ENCODE measurements at regions not wholly inside any gene's neighbourhood (a gene's known extent, or its start where the extent isn't known, plus 50 kb on each side); places are given as distances from the start of the nearest gene placed in this dataset.

GRCh38 chr6:66369407-66369806 is 662.4 kb upstream of the EYS start:
- H3K9me3 Mint-ChIP-seq (ENCODE audit: low read depth, unreplicated experiment) = peaks cover 15% of the 10 kb centered on the region
- H3K36me3 Mint-ChIP-seq (ENCODE audit: insufficient read depth, unreplicated experiment) = no peaks in the 10 kb centered on the region
- intact Hi-C loops (cut with micrococcal nuclease; ENCODE audit: unreplicated experiment) = no loop called here
- no peak overlapping the region for H3K4me3 Mint-ChIP-seq (ENCODE audit: low read depth, unreplicated experiment)
- no peak for TF ChIP-seq CTCF (IDR thresholded peaks at IDR 0.05; ENCODE audit: unreplicated experiment)
- H3K4me1 Mint-ChIP-seq (ENCODE audit: low read depth, unreplicated experiment) = no peaks in the 10 kb centered on the region
- CTCF ChIA-PET = interaction anchor here (0.7 kb wide), 1 partner anchor 1611 kb away, joined by 3 read pairs; no protein-coding TSS in a partner anchor
- no peak for DNase-seq
- no TSS peak for BruUV-seq (replicated peaks)
- no peak overlapping the region for H3K27ac Mint-ChIP-seq (ENCODE audit: unreplicated experiment)
- no peaks in the 10 kb centered on the region for H3K27me3 Mint-ChIP-seq (ENCODE audit: unreplicated experiment)

- intact Hi-C loops (cut with micrococcal nuclease; ENCODE audit: unreplicated experiment) = no loop called here
- TF ChIP-seq CTCF (IDR thresholded peaks at IDR 0.05; ENCODE audit: unreplicated experiment) = no peak
- CTCF ChIA-PET = no interaction called here
- DNase-seq = no peak
- no TSS peak for BruUV-seq (replicated peaks)
- Mint-ChIP-seq H3K27me3 (ENCODE audit: unreplicated experiment) (no peaks in the 10 kb centered on the region), H3K4me3 (ENCODE audit: low read depth, unreplicated experiment) (no peak overlapping the region), H3K4me1 (ENCODE audit: low read depth, unreplicated experiment) (no peaks in the 10 kb centered on the region), H3K36me3 (ENCODE audit: insufficient read depth, unreplicated experiment) (no peaks in the 10 kb centered on the region), H3K9me3 (ENCODE audit: low read depth, unreplicated experiment) (no peaks in the 10 kb centered on the region), H3K27ac (ENCODE audit: unreplicated experiment) (no peak overlapping the region)
These were observed 655.9 kb upstream of the EYS start for GRCh38 chr6:66362888-66363287.

- Mint-ChIP-seq H3K4me3 (ENCODE audit: low read depth, unreplicated experiment) (no peak overlapping the region), H3K9me3 (ENCODE audit: low read depth, unreplicated experiment) (no peaks in the 10 kb centered on the region), H3K36me3 (ENCODE audit: insufficient read depth, unreplicated experiment) (no peaks in the 10 kb centered on the region), H3K27me3 (ENCODE audit: unreplicated experiment) (no peaks in the 10 kb centered on the region), H3K27ac (ENCODE audit: unreplicated experiment) (no peak overlapping the region), H3K4me1 (ENCODE audit: low read depth, unreplicated experiment) (no peaks in the 10 kb centered on the region)
- BruUV-seq (replicated peaks) = no TSS peak
- CTCF ChIA-PET = interaction anchor here (0.6 kb wide), 1 partner anchor 367 kb away, joined by 3 read pairs; no protein-coding TSS in a partner anchor
- TF ChIP-seq CTCF (IDR thresholded peaks at IDR 0.05; ENCODE audit: unreplicated experiment) = no peak
- intact Hi-C loops (cut with micrococcal nuclease; ENCODE audit: unreplicated experiment) = no loop called here
- no peak for DNase-seq
These were observed 654.9 kb upstream of the EYS start for GRCh38 chr6:66361886-66362285.

- H3K4me3 Mint-ChIP-seq (ENCODE audit: low read depth, unreplicated experiment) = no peak overlapping the region
- no peak for TF ChIP-seq CTCF (IDR thresholded peaks at IDR 0.05; ENCODE audit: unreplicated experiment)
- CTCF ChIA-PET = interaction anchor here (0.5 kb wide), 1 partner anchor 22 kb away, joined by 4 read pairs; no protein-coding TSS in a partner anchor
- peaks cover 2% of the 10 kb centered on the region for H3K9me3 Mint-ChIP-seq (ENCODE audit: low read depth, unreplicated experiment)
- H3K36me3 Mint-ChIP-seq (ENCODE audit: insufficient read depth, unreplicated experiment) = no peaks in the 10 kb centered on the region
- intact Hi-C loops (cut with micrococcal nuclease; ENCODE audit: unreplicated experiment) = no loop called here
- DNase-seq = no peak
- BruUV-seq (replicated peaks) = no TSS peak
- H3K4me1 Mint-ChIP-seq (ENCODE audit: low read depth, unreplicated experiment) = no peaks in the 10 kb centered on the region
- H3K27me3 Mint-ChIP-seq (ENCODE audit: unreplicated experiment) = no peaks in the 10 kb centered on the region
- no peak overlapping the region for H3K27ac Mint-ChIP-seq (ENCODE audit: unreplicated experiment)
These were observed 650.8 kb upstream of the EYS start for GRCh38 chr6:66357781-66358180.

Data from Calu3 (cell line).